A549 (cell line): ENCODE measurements at regions not wholly inside any gene's neighbourhood (a gene's known extent, or its start where the extent isn't known, plus 50 kb on each side); places are given as distances from the start of the nearest gene placed in this dataset.

Experiments used
- ATAC-seq, 2 experiments: fragments of 200-7000 bp in 1 of 2; fragments of >200 bp in 1 of 2; cut with Nextera tagmentation in 1 of 2; cut with Tn5 transposase in 1 of 2; 3 replicates each; pipeline versions ENCODE4 v1.8.0 to v1.9.1; 2018 to 2020; ENCODE audit warnings: mild to moderate bottlenecking in 1 of 2, moderate library complexity in 1 of 2
- CTCF ChIA-PET: fragments of 300-600 bp; sonication (Branson Sonifier 250); formaldehyde crosslinking; extraction: SDS; loops from one replicate; lab custom pipeline; 2021; ENCODE audit warnings: antibody characterized with exemption, inconsistent platforms; lab: Yijun Ruan, JAX
- POLR2A ChIA-PET: fragments of 350-600 bp; formaldehyde crosslinking; extraction: SDS; loops from one replicate; lab custom pipeline; 2021; ENCODE audit warnings: antibody characterized with exemption, inconsistent platforms; lab: Yijun Ruan, JAX
- DNase-seq, 2 experiments: peaks; one replicate each; pipeline versions ENCODE4 v3.0.0 to v3.0.0-alpha.2; 2011 to 2016; ENCODE audit warnings: low read depth in 1 of 2, low spot score in 1 of 2
- FAIRE-seq: peaks from 2 replicates; lab custom pipeline; 2011; peaks lifted over from hg19 to GRCh38; lab: Jason Lieb, UNC
- H3K27ac ChIP-seq, 2 experiments: fragments of >200 bp; sonication (Bioruptor Twin); formaldehyde crosslinking; 3 replicates each; pipeline ENCODE4 v1.5.1; 2016 to 2017
- H3K4me1 ChIP-seq: fragments of >200 bp; sonication (Bioruptor Twin); formaldehyde crosslinking; 3 replicates; pipeline ENCODE4 v1.6.1; 2016
- H3K4me2 ChIP-seq: fragments of >200 bp; sonication (Bioruptor Twin); formaldehyde crosslinking; 3 replicates; pipeline ENCODE4 v1.6.1; 2016
- H3K4me3 ChIP-seq: fragments of >200 bp; sonication (Bioruptor Twin); formaldehyde crosslinking; 3 replicates; pipeline ENCODE4 v1.5.1; 2016
- H3K9me3 ChIP-seq: fragments of >200 bp; sonication (Bioruptor Twin); formaldehyde crosslinking; 3 replicates; pipeline ENCODE4 v1.6.1; 2016
- BCL3 ChIP-seq: fragments of >200 bp; sonication (Bioruptor Twin); formaldehyde crosslinking; IDR thresholded peaks from 3 replicates; pipeline ENCODE4 v1.6.1; 2016
- BHLHE40 ChIP-seq: IDR thresholded peaks from 2 replicates; pipeline ENCODE4 v1.6.1; 2012; ENCODE audit warnings: low read depth, low read length, inconsistent platforms
- CBX8 ChIP-seq: fragments of 200-600 bp; sonication (generic); IDR thresholded peaks from 2 replicates; pipeline ENCODE4 v1.6.1; 2016
- CEBPB ChIP-seq, 2 experiments: fragments of >200 bp in 1 of 2; sonication (Bioruptor Twin) in 1 of 2; formaldehyde crosslinking in 1 of 2; IDR thresholded peaks; 2 replicates each; pipeline ENCODE4 v1.6.1; 2012 to 2016
- CHD2 ChIP-seq: fragments of 150-350 bp; IDR thresholded peaks from 2 replicates; pipeline ENCODE4 v1.6.1; 2014; ENCODE audit warnings: low read length; ENCODE audit not compliant: partially characterized antibody
- CHD4 ChIP-seq: fragments of 200-600 bp; sonication (generic); IDR thresholded peaks from 2 replicates; pipeline ENCODE4 v1.6.1; 2016; ENCODE audit warnings: antibody characterized with exemption, mild to moderate bottlenecking, borderline replicate concordance
- E2F6 ChIP-seq: IDR thresholded peaks from 2 replicates; pipeline ENCODE4 v1.6.1; 2012; ENCODE audit warnings: low read depth, borderline replicate concordance
- ELK1 ChIP-seq: fragments of 150-350 bp; IDR thresholded peaks from 2 replicates; pipeline ENCODE4 v1.6.1; 2014; ENCODE audit warnings: low read depth, mild to moderate bottlenecking, low read length
- FOSB ChIP-seq: fragments of 250-450 bp; sonication (Bioruptor Pico); IDR thresholded peaks from 2 replicates; pipeline ENCODE4 v1.5.0; 2020; ENCODE audit warnings: mild to moderate bottlenecking, moderate library complexity
- FOSL2 ChIP-seq, 2 experiments: fragments of 450-650 bp in 1 of 2; fragments of >200 bp in 1 of 2; sonication (Bioruptor Twin) in 1 of 2; formaldehyde crosslinking; IDR thresholded peaks; 2 replicates each; pipeline versions ENCODE4 v1.5.0 to v1.6.1; 2016 to 2020; ENCODE audit warnings: mild to moderate bottlenecking in 1 of 2, moderate library complexity in 1 of 2
- GATA3 ChIP-seq: IDR thresholded peaks from 2 replicates; pipeline ENCODE4 v1.6.1; 2012; ENCODE audit warnings: borderline replicate concordance
- HDAC2 ChIP-seq: fragments of 200-600 bp; sonication (generic); IDR thresholded peaks from 2 replicates; pipeline ENCODE4 v1.6.1; 2016
- HEYL ChIP-seq: fragments of 250-450 bp; sonication (Bioruptor Pico); IDR thresholded peaks from 2 replicates; pipeline ENCODE4 v1.8.0; 2021; ENCODE audit warnings: mild to moderate bottlenecking, moderate library complexity
- HMGXB4 ChIP-seq: fragments of 250-450 bp; sonication (Bioruptor Pico); IDR thresholded peaks from 2 replicates; pipeline ENCODE4 v1.5.0; 2021; ENCODE audit warnings: mild to moderate bottlenecking, moderate library complexity, borderline replicate concordance
- HOXA7 ChIP-seq: fragments of 250-450 bp; sonication (Bioruptor Pico); IDR thresholded peaks from 2 replicates; pipeline ENCODE4 v1.5.0; 2020; ENCODE audit warnings: mild to moderate bottlenecking, moderate library complexity
- HOXB13 ChIP-seq: fragments of 250-450 bp; sonication (Bioruptor Pico); IDR thresholded peaks from 2 replicates; pipeline ENCODE4 v1.5.0; 2020; ENCODE audit warnings: low read depth, mild to moderate bottlenecking, moderate library complexity
- JUN ChIP-seq, 2 experiments: fragments of >200 bp; sonication (Bioruptor Twin); formaldehyde crosslinking; IDR thresholded peaks; 2 replicates in 1 of 2; 3 replicates in 1 of 2; pipeline ENCODE4 v1.6.1; 2016 to 2017
- KDM5A ChIP-seq: fragments of 200-600 bp; sonication (generic); IDR thresholded peaks from 2 replicates; pipeline ENCODE4 v1.6.1; 2016; ENCODE audit warnings: antibody characterized with exemption, mild to moderate bottlenecking
- MAX ChIP-seq: IDR thresholded peaks from 2 replicates; pipeline ENCODE4 v1.6.1; 2012
- MAZ ChIP-seq: fragments of 150-350 bp; IDR thresholded peaks from 2 replicates; pipeline ENCODE4 v1.6.1; 2014; ENCODE audit warnings: antibody characterized with exemption, low read depth, low read length, borderline replicate concordance
- MYC ChIP-seq: IDR thresholded peaks from 2 replicates; pipeline ENCODE4 v1.6.1; 2012; ENCODE audit warnings: mild to moderate bottlenecking, inconsistent platforms, low read length, improper control_type of control experiment, borderline replicate concordance
- NFE2L2 ChIP-seq: fragments of 150-350 bp; conservative IDR thresholded peaks from 2 replicates; pipeline ENCODE4 v1.6.1; 2014; ENCODE audit warnings: low read length
- NPAS2 ChIP-seq: fragments of 250-450 bp; sonication (Bioruptor Pico); IDR thresholded peaks from 2 replicates; pipeline ENCODE4 v1.8.0; 2022; ENCODE audit warnings: mild to moderate bottlenecking, moderate library complexity, borderline replicate concordance
- NR3C1 ChIP-seq: fragments of >200 bp; sonication (Bioruptor Twin); formaldehyde crosslinking; IDR thresholded peaks from 3 replicates; pipeline ENCODE4 v1.6.1; 2017
- PHF8 ChIP-seq: fragments of 200-600 bp; sonication (generic); IDR thresholded peaks from 2 replicates; pipeline ENCODE4 v1.6.1; 2016; ENCODE audit warnings: low read depth, mild to moderate bottlenecking, antibody characterized with exemption, moderate library complexity, borderline replicate concordance
- POLR2A ChIP-seq: IDR thresholded peaks from 2 replicates; pipeline ENCODE4 v1.6.1; 2012; ENCODE audit warnings: mild to moderate bottlenecking, low read length
- RARB ChIP-seq: fragments of 250-450 bp; sonication (Bioruptor Pico); IDR thresholded peaks from 2 replicates; pipeline ENCODE4 v1.8.0; 2021; ENCODE audit warnings: mild to moderate bottlenecking, moderate library complexity
- RNF2 ChIP-seq: fragments of 200-600 bp; sonication (generic); IDR thresholded peaks from 2 replicates; pipeline ENCODE4 v1.6.1; 2016; ENCODE audit warnings: low read depth, mild to moderate bottlenecking, antibody characterized with exemption, moderate library complexity, borderline replicate concordance
- SMC3 ChIP-seq: fragments of >200 bp; sonication (Bioruptor Twin); formaldehyde crosslinking; IDR thresholded peaks from 3 replicates; pipeline ENCODE4 v1.6.1; 2018; ENCODE audit warnings: inconsistent platforms
- ZC3H11A ChIP-seq: fragments of 450-650 bp; IDR thresholded peaks from 2 replicates; pipeline ENCODE4 v1.6.1; 2014; ENCODE audit warnings: antibody characterized with exemption, mild to moderate bottlenecking
- ZFP36 ChIP-seq: fragments of 450-650 bp; IDR thresholded peaks from 2 replicates; pipeline ENCODE4 v1.6.1; 2014; ENCODE audit warnings: borderline replicate concordance; ENCODE audit not compliant: partially characterized antibody
- WGBS: methylation state at CpG from one replicate; pipeline ENCODE4 v1.1.6; 2017; ENCODE audit errors: missing lambda C conversion rate; 5-methylcytosine and 5-hydroxymethylcytosine counted together

GRCh38 chr2:212911011-212911410 lies 240.4 kb downstream of the IKZF2 start:
- ChIA-PET CTCF (no interaction called here), POLR2A (no interaction called here)
- no peak for FAIRE-seq
- no peak for DNase-seq
- H3K27ac ChIP-seq: peak overlapping the region; percentile 39 to 51; a peak in 4 of 6 replicates
- H3K4me3 ChIP-seq: no peak overlapping the region
- WGBS: 89% methylated on average over 4 of the region's 4 CpGs
- H3K4me2 ChIP-seq: no peak overlapping the region
- ATAC-seq: no peak
- peaks cover 40% of the 10 kb centered on the region for H3K4me1 ChIP-seq
- TF ChIP-seq NFE2L2 (no peak), RARB (no peak)
- TF ChIP-seq, all 56 proteins: peak for 0
- no peaks in the 10 kb centered on the region for H3K9me3 ChIP-seq

- CTCF ChIA-PET: no interaction called here
- WGBS: 77% methylated on average over 4 of the region's 4 CpGs
- H3K4me3 ChIP-seq: no peak overlapping the region
- no peak for FAIRE-seq
- no peak for TF ChIP-seq HOXA7 (CRISPR knock-in tag)
- no peak for TF ChIP-seq GATA3
- TF ChIP-seq FOSL2 (IDR thresholded peaks at IDR 0.05): no peak
- TF ChIP-seq FOSL2 (CRISPR knock-in tag; IDR thresholded peaks at IDR 0.05): no peak
- no peak for TF ChIP-seq NFE2L2
- TF ChIP-seq E2F6: no peak
- no peak for TF ChIP-seq KDM5A
- TF ChIP-seq ZFP36: no peak
- TF ChIP-seq MAX: no peak
- no peak for TF ChIP-seq MYC
- no peak for TF ChIP-seq SMC3
- TF ChIP-seq ELK1: no peak
- TF ChIP-seq CHD2: no peak
- no peak for TF ChIP-seq BHLHE40
- no peak for TF ChIP-seq HOXB13 (CRISPR knock-in tag)
- no peak for TF ChIP-seq NR3C1
- TF ChIP-seq CHD4: no peak
- no peak for TF ChIP-seq BCL3
- no peak for TF ChIP-seq ZC3H11A
- TF ChIP-seq FOSB (CRISPR knock-in tag): no peak
- no peak for TF ChIP-seq HEYL (CRISPR knock-in tag)
- TF ChIP-seq, all 56 proteins: peak for 0
- peaks cover 42% of the 10 kb centered on the region for H3K4me1 ChIP-seq
- POLR2A ChIA-PET: no interaction called here
- DNase-seq (no peak), ATAC-seq (no peak)
- H3K4me2 ChIP-seq: no peak overlapping the region
- H3K9me3 ChIP-seq: no peaks in the 10 kb centered on the region
- H3K27ac ChIP-seq: no peak overlapping the region
These were observed 242.6 kb downstream of the IKZF2 start for GRCh38 chr2:212908682-212909435.

- H3K4me3 ChIP-seq: no peak overlapping the region
- ATAC-seq: no peak
- H3K27ac ChIP-seq: no peak overlapping the region
- FAIRE-seq: no peak
- H3K9me3 ChIP-seq: no peaks in the 10 kb centered on the region
- DNase-seq: no peak
- no peak overlapping the region for H3K4me2 ChIP-seq
- ChIA-PET POLR2A (no interaction called here), CTCF (no interaction called here)
- WGBS: 78% methylated on average over 5 of the region's 5 CpGs
- TF ChIP-seq POLR2A (no peak), MAZ (no peak), PHF8 (no peak), RNF2 (no peak), HMGXB4 (CRISPR knock-in tag) (no peak), ZFP36 (no peak), CEBPB (IDR thresholded peaks at IDR 0.05) (no peak), MAX (no peak), HDAC2 (no peak), FOSB (CRISPR knock-in tag) (no peak), NFE2L2 (no peak), CBX8 (no peak), JUN (IDR thresholded peaks at IDR 0.05) (no peak), NPAS2 (CRISPR knock-in tag) (no peak), CHD4 (no peak)
- H3K4me1 ChIP-seq: peaks cover 35% of the 10 kb centered on the region
These were observed 243.4 kb downstream of the IKZF2 start for GRCh38 chr2:212908031-212908430.
